ENCODE measurements at regions not wholly inside any gene's neighbourhood (a gene's known extent, or its start where the extent isn't known, plus 50 kb on each side); places are given as distances from the start of the nearest gene placed in this dataset.

GRCh38 chr11:60625262-60625661 lies 74.2 kb upstream of the MS4A8 start:
- Histone ChIP-seq H3K4me3 (ENCODE audit: insufficient read length, low read depth) (no peak overlapping the region), H3K9me3 (ENCODE audit: insufficient read depth, low read length) (0 out of 2 replicates have a peak, but pooled peaks cover 12% of the 10 kb centered on the region), H3K4me1 (ENCODE audit: insufficient read depth, insufficient read length) (no peaks in the 10 kb centered on the region), H3K36me3 (ENCODE audit: insufficient read depth, insufficient read length, low read length) (no peaks in the 10 kb centered on the region), H3K9ac (ENCODE audit: insufficient read length, low read depth) (no peak overlapping the region), H3K27me3 (ENCODE audit: insufficient read depth, insufficient read length) (no peaks in the 10 kb centered on the region)
- peak; percentile 74 for DNase-seq (ENCODE audit: low read depth, low spot score)
- no peak for TF ChIP-seq YY1 (IDR thresholded peaks at IDR 0.05; ENCODE audit: insufficient read depth, insufficient read length)
- no peak for TF ChIP-seq ZNF274 (IDR thresholded peaks at IDR 0.05; ENCODE audit: low read depth, low read length)
- no peak for TF ChIP-seq SUZ12 (IDR thresholded peaks at IDR 0.05; ENCODE audit: extremely low read depth, insufficient read depth, insufficient read length)

DNA sequence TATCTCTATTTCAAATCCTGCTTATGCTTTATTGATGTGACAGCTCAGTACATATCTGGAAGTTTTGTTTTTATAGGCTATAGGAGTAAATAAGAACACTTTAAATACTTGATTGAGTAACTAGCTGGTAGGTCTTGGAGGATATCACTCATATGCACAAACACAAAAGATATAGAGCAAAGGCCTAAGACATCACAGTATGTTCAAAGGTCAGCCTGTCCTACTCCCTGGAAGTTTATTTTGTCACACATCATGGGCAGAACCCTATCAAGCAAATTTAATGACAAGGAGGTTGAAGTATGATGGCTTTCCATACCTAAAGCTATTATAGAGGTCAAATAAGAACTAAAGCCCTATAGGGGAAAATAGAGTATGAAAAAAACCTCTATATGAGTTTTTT lies 70.0 kb upstream of the MS4A8 start:
- no peak overlapping the region for H3K9ac ChIP-seq (ENCODE audit: insufficient read length, low read depth)
- TF ChIP-seq YY1 (IDR thresholded peaks at IDR 0.05; ENCODE audit: insufficient read depth, insufficient read length) (no peak), ZNF274 (IDR thresholded peaks at IDR 0.05; ENCODE audit: low read depth, low read length) (no peak), SUZ12 (IDR thresholded peaks at IDR 0.05; ENCODE audit: extremely low read depth, insufficient read depth, insufficient read length) (no peak)
- no peaks in the 10 kb centered on the region for H3K27me3 ChIP-seq (ENCODE audit: insufficient read depth, insufficient read length)
- no peak for DNase-seq (ENCODE audit: low read depth, low spot score)
- H3K9me3 ChIP-seq (ENCODE audit: insufficient read depth, low read length): no peaks in the 10 kb centered on the region
- H3K4me3 ChIP-seq (ENCODE audit: insufficient read length, low read depth): no peak overlapping the region
- H3K4me1 ChIP-seq (ENCODE audit: insufficient read depth, insufficient read length): no peaks in the 10 kb centered on the region
- no peaks in the 10 kb centered on the region for H3K36me3 ChIP-seq (ENCODE audit: insufficient read depth, insufficient read length, low read length)

GRCh38 chr11:60631944-60632343 lies 67.5 kb upstream of the MS4A8 start:
- H3K4me1 ChIP-seq (ENCODE audit: insufficient read depth, insufficient read length): no peaks in the 10 kb centered on the region
- H3K36me3 ChIP-seq (ENCODE audit: insufficient read depth, insufficient read length, low read length): no peaks in the 10 kb centered on the region
- no peak overlapping the region for H3K9ac ChIP-seq (ENCODE audit: insufficient read length, low read depth)
- no peak overlapping the region for H3K4me3 ChIP-seq (ENCODE audit: insufficient read length, low read depth)
- H3K9me3 ChIP-seq (ENCODE audit: insufficient read depth, low read length): no peaks in the 10 kb centered on the region
- no peaks in the 10 kb centered on the region for H3K27me3 ChIP-seq (ENCODE audit: insufficient read depth, insufficient read length)
- no peak for TF ChIP-seq ZNF274 (IDR thresholded peaks at IDR 0.05; ENCODE audit: low read depth, low read length)
- no peak for TF ChIP-seq SUZ12 (IDR thresholded peaks at IDR 0.05; ENCODE audit: extremely low read depth, insufficient read depth, insufficient read length)
- TF ChIP-seq YY1 (IDR thresholded peaks at IDR 0.05; ENCODE audit: insufficient read depth, insufficient read length): no peak
- no peak for DNase-seq (ENCODE audit: low read depth, low spot score)

GRCh38 chr11:60633645-60634044 lies 65.8 kb upstream of the MS4A8 start:
- Histone ChIP-seq H3K9me3 (ENCODE audit: insufficient read depth, low read length) (no peaks in the 10 kb centered on the region), H3K27me3 (ENCODE audit: insufficient read depth, insufficient read length) (no peaks in the 10 kb centered on the region), H3K36me3 (ENCODE audit: insufficient read depth, insufficient read length, low read length) (no peaks in the 10 kb centered on the region), H3K4me3 (ENCODE audit: insufficient read length, low read depth) (no peak overlapping the region), H3K4me1 (ENCODE audit: insufficient read depth, insufficient read length) (no peaks in the 10 kb centered on the region), H3K9ac (ENCODE audit: insufficient read length, low read depth) (no peak overlapping the region)
- TF ChIP-seq ZNF274 (IDR thresholded peaks at IDR 0.05; ENCODE audit: low read depth, low read length) (no peak), YY1 (IDR thresholded peaks at IDR 0.05; ENCODE audit: insufficient read depth, insufficient read length) (no peak), SUZ12 (IDR thresholded peaks at IDR 0.05; ENCODE audit: extremely low read depth, insufficient read depth, insufficient read length) (no peak)
- DNase-seq (ENCODE audit: low read depth, low spot score): no peak

GRCh38 chr11:60634126-60634525 lies 65.3 kb upstream of the MS4A8 start:
- no peak for TF ChIP-seq YY1 (IDR thresholded peaks at IDR 0.05; ENCODE audit: insufficient read depth, insufficient read length)
- TF ChIP-seq SUZ12 (IDR thresholded peaks at IDR 0.05; ENCODE audit: extremely low read depth, insufficient read depth, insufficient read length): no peak
- no peak for TF ChIP-seq ZNF274 (IDR thresholded peaks at IDR 0.05; ENCODE audit: low read depth, low read length)
- Histone ChIP-seq H3K27me3 (ENCODE audit: insufficient read depth, insufficient read length) (no peaks in the 10 kb centered on the region), H3K4me3 (ENCODE audit: insufficient read length, low read depth) (no peak overlapping the region), H3K36me3 (ENCODE audit: insufficient read depth, insufficient read length, low read length) (no peaks in the 10 kb centered on the region), H3K9me3 (ENCODE audit: insufficient read depth, low read length) (no peaks in the 10 kb centered on the region), H3K4me1 (ENCODE audit: insufficient read depth, insufficient read length) (no peaks in the 10 kb centered on the region), H3K9ac (ENCODE audit: insufficient read length, low read depth) (no peak overlapping the region)
- DNase-seq (ENCODE audit: low read depth, low spot score): peak; percentile 36

DNA sequence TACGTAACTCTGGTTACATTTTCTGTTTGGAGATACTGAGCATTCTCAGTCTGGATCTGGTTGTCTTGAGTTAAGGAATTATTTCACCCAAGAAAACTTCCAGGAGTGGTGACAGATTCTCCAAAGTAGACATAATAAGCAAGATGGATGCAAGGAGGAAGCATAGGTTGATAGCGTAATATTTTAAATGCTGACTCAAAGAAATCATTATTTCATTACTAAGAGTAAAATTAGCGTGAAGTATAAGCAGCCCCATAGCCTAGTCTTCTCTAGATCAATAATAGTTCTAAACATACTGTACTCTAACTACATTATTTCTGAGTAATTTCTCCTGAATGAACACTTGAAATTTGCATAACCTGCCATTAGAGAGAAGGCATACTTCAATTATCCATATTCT lies 57.5 kb upstream of the MS4A8 start:
- Histone ChIP-seq H3K27me3 (ENCODE audit: insufficient read depth, insufficient read length) (no peaks in the 10 kb centered on the region), H3K36me3 (ENCODE audit: insufficient read depth, insufficient read length, low read length) (no peaks in the 10 kb centered on the region), H3K9me3 (ENCODE audit: insufficient read depth, low read length) (no peaks in the 10 kb centered on the region), H3K4me1 (ENCODE audit: insufficient read depth, insufficient read length) (no peaks in the 10 kb centered on the region), H3K4me3 (ENCODE audit: insufficient read length, low read depth) (no peak overlapping the region), H3K9ac (ENCODE audit: insufficient read length, low read depth) (no peak overlapping the region)
- no peak for DNase-seq (ENCODE audit: low read depth, low spot score)
- no peak for TF ChIP-seq ZNF274 (IDR thresholded peaks at IDR 0.05; ENCODE audit: low read depth, low read length)
- no peak for TF ChIP-seq SUZ12 (IDR thresholded peaks at IDR 0.05; ENCODE audit: extremely low read depth, insufficient read depth, insufficient read length)
- no peak for TF ChIP-seq YY1 (IDR thresholded peaks at IDR 0.05; ENCODE audit: insufficient read depth, insufficient read length)

DNA sequence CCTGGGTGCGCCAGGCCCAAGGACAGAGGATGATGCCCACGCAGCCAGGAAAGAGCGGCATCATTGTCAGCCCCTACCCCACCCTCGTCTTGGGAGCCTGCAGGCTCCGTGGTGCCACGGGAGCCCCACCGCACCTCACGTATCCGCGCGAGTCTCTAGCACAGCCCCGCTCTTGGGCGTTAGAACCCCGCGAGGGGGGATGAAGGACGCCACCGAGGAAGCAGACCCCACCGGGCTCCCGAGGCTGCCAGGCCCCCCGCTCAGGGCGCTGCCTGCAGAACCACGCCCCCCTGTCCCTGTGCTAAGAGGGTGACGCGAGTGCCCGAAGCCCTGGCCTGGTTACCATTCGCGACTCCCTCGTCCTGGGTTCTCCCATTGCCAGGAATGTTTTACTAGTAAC lies 52.3 kb upstream of the MS4A8 start:
- Histone ChIP-seq H3K27me3 (ENCODE audit: insufficient read depth, insufficient read length) (no peaks in the 10 kb centered on the region), H3K4me3 (ENCODE audit: insufficient read length, low read depth) (no peak overlapping the region), H3K9me3 (ENCODE audit: insufficient read depth, low read length) (no peaks in the 10 kb centered on the region), H3K9ac (ENCODE audit: insufficient read length, low read depth) (no peak overlapping the region), H3K36me3 (ENCODE audit: insufficient read depth, insufficient read length, low read length) (no peaks in the 10 kb centered on the region), H3K4me1 (ENCODE audit: insufficient read depth, insufficient read length) (no peaks in the 10 kb centered on the region)
- no peak for DNase-seq (ENCODE audit: low read depth, low spot score)
- TF ChIP-seq SUZ12 (IDR thresholded peaks at IDR 0.05; ENCODE audit: extremely low read depth, insufficient read depth, insufficient read length): no peak
- TF ChIP-seq YY1 (IDR thresholded peaks at IDR 0.05; ENCODE audit: insufficient read depth, insufficient read length): no peak
- TF ChIP-seq ZNF274 (IDR thresholded peaks at IDR 0.05; ENCODE audit: low read depth, low read length): no peak

Measured in NT2/D1 (cell line).